NCI-H524 (cell line): ENCODE measurements at regions not wholly inside any gene's neighbourhood (a gene's known extent, or its start where the extent isn't known, plus 50 kb on each side); places are given as distances from the start of the nearest gene placed in this dataset.
"Not testable (repeated sequence)": the region's sequence is repeated elsewhere in the genome, so short reads cannot be mapped to it uniquely, and the experiment has no call there.

Experiments
- DNase-seq, 2 experiments: peaks; one replicate each; lab custom pipeline; 2025; lab: John Stamatoyannopoulos, UW

DNA sequence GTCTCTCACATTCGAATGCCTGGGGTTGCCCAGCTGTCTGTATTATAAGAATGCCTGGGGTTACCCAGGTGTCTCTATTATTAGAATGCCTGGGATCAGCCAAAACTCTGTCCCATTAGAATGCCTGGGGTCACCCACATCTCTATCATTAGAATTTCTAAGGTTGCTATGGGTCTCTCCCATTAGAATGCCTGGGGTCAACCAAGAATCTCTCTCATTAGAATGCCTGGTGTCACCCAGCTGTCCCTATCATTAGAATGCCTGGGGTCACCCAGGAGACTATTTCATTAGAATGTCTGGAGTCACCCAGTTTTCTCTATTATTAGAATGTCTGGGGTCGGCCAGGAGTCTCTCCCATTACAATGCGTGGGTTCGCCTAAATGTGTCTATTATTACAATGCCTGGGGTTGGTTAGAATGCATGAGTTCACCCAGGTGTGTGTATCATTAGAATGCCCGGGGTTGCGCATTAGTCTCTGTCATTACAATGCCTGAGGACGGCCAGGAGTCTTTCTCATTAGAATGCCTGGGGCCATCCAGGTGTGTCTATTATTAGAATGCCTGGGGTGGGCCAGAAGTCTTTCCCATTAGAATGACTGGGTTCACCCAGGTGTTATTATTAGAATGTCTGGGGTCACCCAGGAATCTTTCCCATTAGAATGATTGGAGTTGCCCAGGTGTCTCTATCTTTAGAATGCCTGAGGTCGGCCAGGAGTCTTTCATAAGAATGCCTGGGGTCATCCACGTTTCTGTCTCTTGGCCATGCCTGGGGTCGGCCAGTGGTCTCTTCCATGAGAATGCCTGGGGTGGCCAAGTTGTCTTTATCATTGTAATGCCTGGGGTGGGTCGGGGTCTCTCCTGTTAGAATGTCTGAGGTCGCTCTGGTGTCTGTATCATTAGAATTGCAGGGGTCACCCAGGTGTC, 59.6 kb downstream of the RNF187 start:
- no peak for DNase-seq

DNA sequence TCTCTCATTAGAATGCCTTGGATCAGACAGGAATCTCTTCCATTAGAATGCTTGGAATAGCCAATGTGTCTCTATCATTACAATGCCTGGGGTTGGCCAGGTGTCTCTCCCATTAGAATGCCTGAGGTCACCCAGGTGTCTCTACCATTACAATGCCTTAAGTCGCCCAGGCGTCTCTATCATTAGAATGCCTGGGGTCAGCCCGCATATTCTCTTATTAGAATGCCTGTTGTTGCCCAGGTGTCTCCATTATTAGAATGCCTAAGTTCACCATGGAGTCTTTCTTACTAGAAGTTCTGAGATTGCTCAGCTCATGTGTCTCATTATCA, 60.2 kb downstream of the RNF187 start:
- no peak for DNase-seq

DNA sequence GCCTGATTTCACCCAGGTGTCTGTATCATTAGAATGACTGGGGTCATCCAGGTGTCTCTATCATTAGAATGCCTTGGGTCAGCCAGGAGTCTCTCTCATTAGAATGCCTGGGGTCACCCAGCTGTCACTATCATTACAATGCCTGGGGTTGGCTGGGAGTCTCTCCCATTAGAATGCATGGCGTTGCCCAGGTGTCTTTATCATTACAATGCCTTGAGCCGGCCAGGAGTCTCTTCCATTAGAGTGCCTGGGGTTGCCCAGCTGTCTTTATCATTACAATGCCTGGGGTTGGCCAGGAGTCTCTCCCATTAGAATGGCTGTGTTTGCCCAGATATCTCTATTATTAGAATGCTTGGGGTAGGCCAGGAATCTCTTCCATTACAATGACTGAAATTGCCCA, 61.6 kb downstream of the RNF187 start:
- no peak for DNase-seq

DNA sequence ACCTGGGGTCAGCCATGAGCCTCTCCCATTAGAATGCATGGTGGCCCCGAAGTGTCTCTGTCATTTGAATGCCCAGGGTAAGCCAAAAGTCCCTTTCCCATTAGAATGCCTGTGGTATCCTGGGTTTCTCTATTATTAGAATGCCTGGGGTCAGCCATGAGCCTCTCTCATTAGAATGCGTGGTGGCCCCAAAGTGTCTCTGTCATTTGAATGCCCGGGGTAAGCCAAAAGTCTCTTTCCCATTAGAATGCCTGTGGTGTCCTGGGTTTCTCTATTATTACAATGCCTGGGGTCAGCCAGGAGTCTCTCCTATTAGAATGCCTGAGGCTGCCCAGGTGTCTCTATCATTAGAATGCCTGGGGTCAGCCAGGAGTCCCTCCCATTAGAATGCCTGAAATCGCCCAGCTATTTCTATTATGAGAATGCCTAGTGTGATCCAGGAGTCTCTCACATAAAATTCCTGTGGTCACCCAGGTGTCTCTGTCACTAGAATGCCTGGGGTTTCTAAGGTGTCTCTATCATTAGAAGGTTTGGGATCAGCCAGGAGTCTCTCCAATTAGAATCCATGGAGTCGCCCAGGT, 65.5 kb downstream of the RNF187 start:
- DNase-seq, result no peak

DNA sequence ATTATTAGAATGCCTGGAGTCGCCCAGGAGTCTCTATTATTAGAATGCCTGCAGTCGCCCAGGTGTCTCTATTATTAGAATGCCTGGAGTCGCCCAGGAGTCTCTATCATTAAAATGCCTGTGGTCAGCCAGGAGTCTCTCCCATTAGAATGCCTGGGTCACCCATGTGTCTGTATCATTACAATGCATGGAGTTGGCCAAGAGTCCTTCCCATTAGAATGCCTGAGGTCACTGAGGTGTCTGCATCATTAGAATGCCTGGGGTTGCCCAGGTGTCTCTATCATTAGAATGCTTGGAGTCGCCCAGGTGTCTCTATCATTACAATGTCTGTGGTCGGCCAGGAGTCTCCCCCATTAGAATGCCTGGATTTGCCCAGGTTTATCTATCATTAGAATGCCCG, 66.9 kb downstream of the RNF187 start:
- no peak for DNase-seq

DNA sequence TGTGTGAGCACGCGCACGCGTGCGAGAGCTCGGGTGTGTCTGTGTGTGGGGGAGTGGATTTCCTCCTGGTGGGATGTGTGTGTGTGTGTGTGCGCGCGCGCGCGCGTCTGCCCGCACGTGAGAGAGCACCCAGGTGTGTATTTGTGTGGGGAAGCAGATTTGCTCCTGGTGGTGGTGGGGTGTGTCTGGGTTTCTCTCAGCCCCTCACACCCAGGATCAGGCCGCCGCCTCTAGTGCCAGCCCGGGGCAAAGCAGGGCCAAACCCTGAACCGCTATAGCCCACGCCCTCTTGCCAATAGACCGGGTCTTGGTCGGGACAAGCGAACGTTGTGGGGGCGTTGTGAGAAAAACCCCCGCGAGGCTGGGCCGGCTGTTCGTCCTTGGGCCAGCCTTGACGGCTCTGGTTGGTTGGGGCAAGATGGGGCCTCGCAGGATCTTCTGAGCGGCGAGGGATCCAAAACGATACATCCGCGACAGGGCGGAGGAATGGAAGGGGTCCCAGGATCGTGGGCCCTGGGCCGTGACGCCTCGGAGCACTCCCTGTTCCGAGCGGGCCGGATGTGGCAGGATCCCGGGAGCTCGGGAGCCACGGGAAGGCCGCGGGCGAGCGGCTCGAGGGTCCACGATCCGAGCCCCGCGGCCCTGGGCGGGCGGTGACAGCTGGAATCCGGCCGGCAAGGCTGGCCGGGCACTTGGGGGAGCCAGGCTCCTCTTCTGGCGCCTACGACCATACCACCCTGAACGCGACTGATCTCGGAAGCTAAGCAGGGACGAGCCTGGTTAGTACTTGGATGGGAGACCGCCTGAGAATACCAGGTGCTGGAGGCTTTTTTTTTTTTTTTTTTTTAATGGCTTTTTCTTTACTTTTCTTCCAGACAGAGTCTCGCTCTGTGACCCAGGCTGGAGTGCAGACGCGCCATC, 68.2 kb downstream of the RNF187 start:
- peak; percentile 31 to 66 for DNase-seq

DNA sequence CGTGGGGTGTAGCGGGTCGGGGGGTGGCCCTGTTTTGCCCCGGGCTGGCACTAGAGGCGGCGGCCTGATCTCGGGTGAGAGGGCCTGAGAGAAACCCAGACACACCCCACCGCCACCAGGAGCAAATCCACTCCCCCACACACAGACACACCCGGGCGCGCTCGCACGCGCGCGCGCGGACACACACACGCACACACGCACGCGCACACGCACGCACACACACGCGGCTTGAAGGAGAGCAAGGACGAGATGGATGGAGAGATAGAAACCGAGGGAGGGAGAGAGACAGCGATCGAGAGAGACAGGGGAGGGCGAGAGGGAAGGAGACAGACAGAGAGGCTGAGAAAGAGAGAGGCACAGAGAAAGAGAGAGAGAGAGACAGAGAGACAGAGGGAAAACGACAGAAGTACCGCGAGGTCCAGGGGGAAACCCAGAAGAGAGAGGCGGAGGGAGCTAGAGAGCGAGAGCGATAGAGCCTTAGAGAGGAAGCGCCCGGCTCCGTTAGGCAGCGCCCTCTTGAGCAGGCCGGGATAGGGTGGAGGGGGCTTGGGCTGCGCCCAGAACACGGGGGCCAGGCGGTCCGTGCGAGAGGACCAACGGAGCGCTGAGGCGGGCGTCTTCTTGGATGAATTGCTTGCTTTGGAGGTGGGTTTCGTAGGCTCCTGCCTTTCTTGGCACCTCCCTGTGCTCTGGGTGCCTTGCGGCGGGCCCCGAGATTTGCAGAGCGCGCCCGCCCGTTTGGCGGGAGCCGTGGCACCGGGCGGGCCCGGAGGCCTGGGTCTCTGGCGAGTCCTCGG, 69.7 kb downstream of the RNF187 start:
- not testable (repeated sequence) for DNase-seq
